PC-9 (cell line): ENCODE measurements at regions not wholly inside any gene's neighbourhood (a gene's known extent, or its start where the extent isn't known, plus 50 kb on each side); places are given as distances from the start of the nearest gene placed in this dataset.

Experiments used
- CTCF ChIP-seq: fragments of 200-600 bp; sonication (generic); conservative IDR thresholded peaks from 2 replicates; pipeline ENCODE4 v1.6.1; 2017; ENCODE audit warnings: mixed run types, antibody characterized with exemption, mild to moderate bottlenecking, moderate library complexity
- EZH2 ChIP-seq: fragments of 200-600 bp; sonication (generic); IDR thresholded peaks from 2 replicates; pipeline ENCODE4 v1.8.0; 2017; ENCODE audit warnings: antibody characterized with exemption, low read depth

- TF ChIP-seq CTCF (no peak), EZH2 (no peak)
Observed at GRCh38 chr18:57275111-57275510, 77.2 kb upstream of the ST8SIA3 start.
